Lung (tissue), 11 donors: ENCODE measurements at regions not wholly inside any gene's neighbourhood (a gene's known extent, or its start where the extent isn't known, plus 50 kb on each side); places are given as distances from the start of the nearest gene placed in this dataset.
A peak's percentile ranks its signal among the peaks of the same experiment; 100 is the strongest.

Experiments used
- ATAC-seq: fragments of 200-7000 bp; cut with Tn5 transposase; one replicate; pipeline ENCODE4 v1.9.1; 2020; ENCODE audit warnings: moderate number of reproducible peaks; ENCODE audit not compliant: insufficient read depth, low FRiP score
- DNase-seq, 3 donors: peaks; one replicate each; pipeline ENCODE4 v3.0.0-alpha.2; 2013 to 2017
- H3K27ac ChIP-seq, 2 donors: one replicate each; pipeline ENCODE4 v1.5.1; 2013; ENCODE audit warnings: mild to moderate bottlenecking in 2 of 2, moderate library complexity in 2 of 2, control low read depth in 1 of 2, inconsistent platforms in 1 of 2, low read depth in 1 of 2, low read length in 1 of 2
- H3K27me3 ChIP-seq, 3 donors: one replicate each; pipeline ENCODE4 v1.5.1; 2013; ENCODE audit warnings: low read length in 2 of 3; ENCODE audit not compliant: control insufficient read depth in 3 of 3, insufficient read depth in 3 of 3
- H3K36me3 ChIP-seq, 4 donors: one replicate each; pipeline ENCODE4 v1.5.1; 2013; ENCODE audit warnings: low read length in 4 of 4, mild to moderate bottlenecking in 1 of 4, moderate library complexity in 1 of 4; ENCODE audit not compliant: control insufficient read depth in 4 of 4, insufficient read depth in 4 of 4
- H3K4me1 ChIP-seq, 5 donors: one replicate each; pipeline ENCODE4 v1.5.1; 2013; ENCODE audit warnings: low read length in 5 of 5, mild to moderate bottlenecking in 2 of 5, moderate library complexity in 1 of 5; ENCODE audit not compliant: control insufficient read depth in 5 of 5, insufficient read depth in 5 of 5
- H3K4me3 ChIP-seq: one replicate; pipeline ENCODE4 v1.5.1; 2013; ENCODE audit warnings: mild to moderate bottlenecking, control low read depth, moderate library complexity
- H3K9ac ChIP-seq, 2 donors: one replicate each; pipeline ENCODE4 v1.5.1; 2013; ENCODE audit warnings: low read length in 2 of 2, control low read depth in 1 of 2; ENCODE audit not compliant: insufficient read depth in 1 of 2
- H3K9me3 ChIP-seq, 4 donors: one replicate each; pipeline ENCODE4 v1.5.1; 2013; ENCODE audit warnings: low read length in 3 of 4, mild to moderate bottlenecking in 1 of 4, moderate library complexity in 1 of 4; ENCODE audit not compliant: control insufficient read depth in 4 of 4, insufficient read depth in 3 of 4
- WGBS, 2 donors: extraction: QIAGEN DNeasy Blood & Tissue Kit; methylation state at CpG; one replicate each; pipeline ENCODE4 v1.1.7; 2013; 5-methylcytosine and 5-hydroxymethylcytosine counted together
- TF ChIP-seq, protein P1 (sequence below): IDR thresholded peaks from 2 replicates; pipeline ENCODE4 v1.5.1; 2012; ENCODE audit warnings: mild to moderate bottlenecking; ENCODE audit errors: control extremely low read depth, extremely low read depth
- donor health status: control.
- donor health status: control.
- donor health status: Bipolar disorder and iron deficiency.
- donor health status: healthy.
- donor health status: DM: yes; HTN: yes; CAD: no.

DNA sequence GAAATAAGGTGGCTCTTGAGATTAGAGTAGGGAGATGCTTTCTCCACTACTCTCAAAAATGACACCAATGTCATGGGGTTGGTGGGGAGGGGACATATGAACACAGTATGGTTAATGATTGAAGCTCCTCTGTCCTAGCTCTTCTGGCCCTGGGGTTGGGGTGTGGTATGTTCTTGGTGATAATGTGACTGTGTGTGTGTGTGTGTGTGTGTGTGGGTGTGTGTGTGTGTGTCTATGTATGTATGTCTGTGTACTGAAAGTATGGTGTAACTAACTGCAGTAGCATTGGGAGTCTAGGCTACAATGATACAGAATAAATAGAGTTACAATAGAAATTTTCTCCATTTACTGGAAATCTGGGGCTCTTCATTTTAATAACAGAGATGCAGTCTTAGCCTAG, 121.0 kb upstream of the CD180 start:
- peaks cover 0 to 5% (median 0%) of the 10 kb centered on the region in 5 donors for H3K4me1 ChIP-seq
- no peaks in the 10 kb centered on the region for H3K36me3 ChIP-seq
- no peak for DNase-seq
- no peak for ATAC-seq
- H3K4me3 ChIP-seq: no peak overlapping the region
- H3K9ac ChIP-seq: no peak overlapping the region
- H3K27ac ChIP-seq: no peak overlapping the region
- H3K27me3 ChIP-seq: no peaks in the 10 kb centered on the region
- TF ChIP-seq, protein P1, sequence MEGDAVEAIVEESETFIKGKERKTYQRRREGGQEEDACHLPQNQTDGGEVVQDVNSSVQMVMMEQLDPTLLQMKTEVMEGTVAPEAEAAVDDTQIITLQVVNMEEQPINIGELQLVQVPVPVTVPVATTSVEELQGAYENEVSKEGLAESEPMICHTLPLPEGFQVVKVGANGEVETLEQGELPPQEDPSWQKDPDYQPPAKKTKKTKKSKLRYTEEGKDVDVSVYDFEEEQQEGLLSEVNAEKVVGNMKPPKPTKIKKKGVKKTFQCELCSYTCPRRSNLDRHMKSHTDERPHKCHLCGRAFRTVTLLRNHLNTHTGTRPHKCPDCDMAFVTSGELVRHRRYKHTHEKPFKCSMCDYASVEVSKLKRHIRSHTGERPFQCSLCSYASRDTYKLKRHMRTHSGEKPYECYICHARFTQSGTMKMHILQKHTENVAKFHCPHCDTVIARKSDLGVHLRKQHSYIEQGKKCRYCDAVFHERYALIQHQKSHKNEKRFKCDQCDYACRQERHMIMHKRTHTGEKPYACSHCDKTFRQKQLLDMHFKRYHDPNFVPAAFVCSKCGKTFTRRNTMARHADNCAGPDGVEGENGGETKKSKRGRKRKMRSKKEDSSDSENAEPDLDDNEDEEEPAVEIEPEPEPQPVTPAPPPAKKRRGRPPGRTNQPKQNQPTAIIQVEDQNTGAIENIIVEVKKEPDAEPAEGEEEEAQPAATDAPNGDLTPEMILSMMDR: no peak
- H3K9me3 ChIP-seq: peaks cover 0 to 5% (median 0%) of the 10 kb centered on the region in 4 donors

DNA sequence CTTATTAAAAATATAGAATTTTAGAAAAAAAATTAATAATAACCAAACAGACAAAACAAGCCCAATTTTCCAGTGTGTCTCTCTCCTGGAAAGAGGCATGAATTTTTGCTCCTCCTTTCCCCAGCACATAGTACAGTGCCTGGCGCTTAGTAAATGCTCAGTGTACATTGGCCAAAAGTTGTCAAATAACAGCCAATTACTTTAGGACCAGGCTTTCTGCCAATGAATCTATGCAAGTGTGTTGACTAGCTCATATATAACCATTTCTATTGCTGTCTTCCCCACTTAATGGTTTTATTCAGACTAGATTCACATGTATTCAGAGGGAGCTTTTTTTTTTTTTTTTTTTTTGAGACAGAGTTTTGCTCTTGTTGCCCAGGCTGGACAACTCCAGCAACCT, 120.1 kb upstream of the CD180 start:
- TF ChIP-seq, protein P1: no peak
- Histone ChIP-seq H3K9me3 (peaks cover 0 to 5% (median 0%) of the 10 kb centered on the region in 4 donors), H3K9ac (no peak overlapping the region), H3K36me3 (no peaks in the 10 kb centered on the region), H3K27me3 (no peaks in the 10 kb centered on the region), H3K4me1 (peaks cover 0 to 11% (median 2%) of the 10 kb centered on the region in 5 donors), H3K27ac (no peak overlapping the region), H3K4me3 (no peak overlapping the region)
- DNase-seq (peak in 2 of 3 donors; percentile 72 to 83), ATAC-seq (no peak)
- 96 to 98% methylated on average over 1 of the region's 1 CpG for WGBS, 2 donors

DNA sequence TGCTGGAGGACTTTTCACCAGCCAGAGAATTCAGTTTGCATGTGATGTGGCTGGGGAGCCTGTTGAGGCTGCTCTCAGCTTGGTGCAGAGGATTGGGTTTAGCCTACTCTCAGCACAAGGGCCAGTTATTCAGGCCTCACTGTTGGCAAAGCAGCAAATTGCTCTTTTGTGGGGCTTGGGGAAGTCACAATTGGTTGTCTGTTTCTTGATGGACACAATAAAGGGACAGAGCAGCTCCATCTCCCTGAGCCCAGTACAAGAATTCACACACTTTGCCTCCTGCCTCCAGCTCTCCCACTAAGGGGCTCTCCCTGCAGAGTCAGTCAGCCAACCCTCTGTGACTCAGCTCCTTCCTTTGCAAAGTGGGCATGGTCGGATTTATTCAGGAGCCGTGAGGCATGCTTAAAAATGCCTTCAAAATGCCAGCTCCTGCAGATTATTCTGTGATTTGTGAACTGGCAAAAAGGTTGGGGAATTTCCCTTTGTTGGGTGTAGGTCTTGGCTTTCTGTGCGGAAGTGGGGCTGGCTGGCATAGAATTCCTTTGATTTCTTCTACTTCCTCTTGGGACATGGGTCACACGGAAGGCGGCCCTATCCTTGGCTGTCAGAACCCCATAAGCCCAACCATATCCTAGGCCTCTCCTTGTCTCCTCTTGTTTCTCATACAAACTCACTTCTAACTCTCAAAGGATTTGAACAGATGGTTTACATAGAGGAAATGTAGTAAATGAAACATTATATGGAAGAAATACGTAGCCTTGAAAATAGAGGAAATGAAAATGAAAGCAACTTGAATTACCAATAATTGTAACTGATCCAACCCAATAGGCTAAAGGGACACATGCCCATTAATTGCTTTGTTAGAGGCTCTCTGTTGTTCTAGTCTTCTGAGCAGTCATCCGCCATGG, 118.7 kb upstream of the CD180 start:
- peaks cover 0 to 5% (median 0%) of the 10 kb centered on the region in 4 donors for H3K9me3 ChIP-seq
- TF ChIP-seq, protein P1: no peak
- no peak for DNase-seq
- H3K9ac ChIP-seq: no peak overlapping the region
- H3K27me3 ChIP-seq: no peaks in the 10 kb centered on the region
- peak; percentile 46 for ATAC-seq
- peak overlapping the region in 1 of 2 donors; percentile 56 for H3K27ac ChIP-seq
- no peaks in the 10 kb centered on the region for H3K36me3 ChIP-seq
- WGBS, 2 donors: 55 to 71% methylated on average over 7 of the region's 7 CpGs
- H3K4me3 ChIP-seq: no peak overlapping the region
- peaks cover 0 to 17% (median 4%) of the 10 kb centered on the region in 5 donors for H3K4me1 ChIP-seq
